CD4-positive, alpha-beta memory T cell (primary cell): ENCODE measurements at regions not wholly inside any gene's neighbourhood (a gene's known extent, or its start where the extent isn't known, plus 50 kb on each side); places are given as distances from the start of the nearest gene placed in this dataset.

Experiments
- CTCF ChIA-PET: fragments of 350-600 bp; sonication (Branson Sonifier 250); formaldehyde crosslinking; loops from one replicate; lab custom pipeline; 2021; ENCODE audit warnings: inconsistent platforms; ENCODE audit not compliant: partially characterized antibody; lab: Charles Lee
- POLR2A ChIA-PET: fragments of 350-600 bp; sonication (Branson Sonifier 250); formaldehyde crosslinking; loops from one replicate; lab custom pipeline; 2021; ENCODE audit not compliant: partially characterized antibody; lab: Charles Lee
- DNase-seq, 5 donors: peaks; one replicate each; pipeline versions ENCODE4 v3.0.0 to v3.0.0-alpha.2; 2020 to 2022; ENCODE audit warnings: mixed read lengths in 1 of 5
- H3K27ac ChIP-seq: one replicate; pipeline ENCODE4 v1.7.0; 2013; ENCODE audit warnings: low read depth, low read length
- H3K27me3 ChIP-seq: 2 replicates; pipeline ENCODE4 v1.7.0; 2013; ENCODE audit warnings: mild to moderate bottlenecking, low read length, moderate library complexity; ENCODE audit not compliant: insufficient read depth
- H3K36me3 ChIP-seq: 2 replicates; pipeline ENCODE4 v1.7.0; 2013; ENCODE audit warnings: mild to moderate bottlenecking, low read length, moderate library complexity; ENCODE audit not compliant: insufficient read depth
- H3K4me1 ChIP-seq: 2 replicates; pipeline ENCODE4 v1.7.0; 2013; ENCODE audit warnings: mild to moderate bottlenecking, low read length, moderate library complexity; ENCODE audit not compliant: insufficient read depth
- H3K4me3 ChIP-seq, 2 donors: one replicate each; pipeline ENCODE4 v1.7.0; 2013; ENCODE audit warnings: low read length in 2 of 2, mild to moderate bottlenecking in 1 of 2
- H3K9me3 ChIP-seq, 2 donors: one replicate each; pipeline ENCODE4 v1.7.0; 2013; ENCODE audit warnings: low read length in 2 of 2, control low read depth in 1 of 2; ENCODE audit not compliant: control insufficient read depth in 1 of 2
- H3K27ac Mint-ChIP-seq, 7 donors: one replicate each; pipeline ENCODE4 v1.8.0; 2020 to 2021; ENCODE audit warnings: mixed read lengths in 7 of 7, mild to moderate bottlenecking in 6 of 7, inconsistent platforms in 3 of 7, moderate library complexity in 3 of 7
- H3K27me3 Mint-ChIP-seq, 2 donors: one replicate each; pipeline ENCODE4 v1.8.0; 2020 to 2021; ENCODE audit warnings: mixed read lengths in 2 of 2
- H3K36me3 Mint-ChIP-seq, 2 donors: one replicate each; pipeline ENCODE4 v1.8.0; 2020 to 2021; ENCODE audit warnings: mixed read lengths in 2 of 2, inconsistent platforms in 1 of 2, mild to moderate bottlenecking in 1 of 2
- H3K4me1 Mint-ChIP-seq, 4 donors: one replicate each; pipeline ENCODE4 v1.8.0; 2020 to 2021; ENCODE audit warnings: mixed read lengths in 4 of 4, mild to moderate bottlenecking in 1 of 4
- H3K4me3 Mint-ChIP-seq, 8 donors: one replicate each; pipeline ENCODE4 v1.8.0; 2020 to 2021; ENCODE audit warnings: mixed read lengths in 8 of 8, mild to moderate bottlenecking in 7 of 8, moderate library complexity in 6 of 8, inconsistent platforms in 3 of 8
- H3K9me3 Mint-ChIP-seq, 8 donors: one replicate each; pipeline ENCODE4 v1.8.0; 2020 to 2021; ENCODE audit warnings: mixed read lengths in 8 of 8, mild to moderate bottlenecking in 5 of 8, inconsistent platforms in 3 of 8, moderate library complexity in 1 of 8
- intact Hi-C: fragments of 100-400 bp; cut with micrococcal nuclease; formaldehyde crosslinking; loops from one replicate; pipeline ENCODE4 v1.15.1; 2023

DNA sequence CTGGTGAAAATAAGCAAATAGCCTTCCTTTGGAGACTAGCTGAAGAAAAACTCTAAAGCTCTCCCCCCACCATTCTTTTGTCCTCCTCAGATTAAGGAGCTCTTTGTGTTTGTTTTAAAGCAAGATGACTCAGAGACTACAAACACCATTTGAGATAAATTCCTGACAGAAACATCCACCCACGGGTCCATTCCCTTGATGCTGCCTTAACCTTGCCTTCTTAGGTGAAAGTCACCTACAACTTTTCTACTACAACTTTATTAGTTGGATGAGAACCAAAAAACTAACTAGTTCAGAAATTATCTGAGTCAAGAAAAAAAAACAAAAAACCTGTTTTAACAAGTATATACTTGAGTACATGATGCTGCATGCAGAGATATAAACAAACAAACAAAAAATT is 831.1 kb downstream of the NR2F1-AS1 start:
- intact Hi-C loops = no loop called here
- Histone ChIP-seq H3K27me3 (no peaks in the 10 kb centered on the region), H3K4me3 (no peak overlapping the region), H3K27ac (no peak overlapping the region), H3K4me1 (no peaks in the 10 kb centered on the region), H3K36me3 (no peaks in the 10 kb centered on the region), H3K9me3 (no peaks in the 10 kb centered on the region)
- Mint-ChIP-seq H3K36me3 (no peaks in the 10 kb centered on the region), H3K9me3 (peaks cover 0 to 2% (median 0%) of the 10 kb centered on the region in 8 donors), H3K27me3 (no peaks in the 10 kb centered on the region), H3K27ac (no peak overlapping the region), H3K4me1 (no peaks in the 10 kb centered on the region), H3K4me3 (no peak overlapping the region)
- ChIA-PET POLR2A (no interaction called here), CTCF (no interaction called here)
- DNase-seq = no peak

DNA sequence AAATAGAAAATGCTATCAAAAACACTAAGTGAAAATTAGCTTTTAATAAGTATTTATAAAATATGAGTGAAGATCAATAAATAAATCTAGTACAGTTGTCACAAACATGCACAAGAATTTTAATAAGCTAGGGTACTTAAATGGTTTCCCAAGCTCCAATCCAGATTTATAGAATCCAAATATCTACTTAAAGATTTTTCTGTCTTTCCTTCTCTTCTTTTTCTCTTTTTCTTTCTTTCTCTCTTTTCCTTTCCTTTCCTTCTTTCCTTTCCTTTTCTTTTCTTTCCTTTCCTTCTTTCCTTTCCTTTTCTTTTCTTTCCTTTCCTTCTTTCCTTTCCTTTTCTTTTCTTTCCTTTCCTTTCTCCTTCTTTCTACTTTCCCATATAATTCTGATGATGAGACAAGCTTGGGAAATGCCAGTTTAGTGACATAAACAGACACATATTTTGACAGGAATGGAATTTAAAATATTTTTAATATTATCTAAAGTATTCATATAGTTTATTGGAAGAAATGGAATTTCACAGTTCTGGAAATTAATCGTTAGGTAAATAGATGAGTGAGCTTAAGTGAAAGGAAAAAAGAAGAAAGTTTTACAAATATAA is 832.8 kb downstream of the NR2F1-AS1 start:
- POLR2A ChIA-PET = no interaction called here
- Histone ChIP-seq H3K4me1 (no peaks in the 10 kb centered on the region), H3K9me3 (no peaks in the 10 kb centered on the region), H3K27ac (no peak overlapping the region), H3K4me3 (no peak overlapping the region), H3K27me3 (no peaks in the 10 kb centered on the region), H3K36me3 (no peaks in the 10 kb centered on the region)
- H3K4me1 Mint-ChIP-seq = no peaks in the 10 kb centered on the region
- no peaks in the 10 kb centered on the region for H3K9me3 Mint-ChIP-seq
- H3K27me3 Mint-ChIP-seq = no peaks in the 10 kb centered on the region
- CTCF ChIA-PET = no interaction called here
- DNase-seq = no peak
- no peak overlapping the region for H3K4me3 Mint-ChIP-seq
- no peak overlapping the region for H3K27ac Mint-ChIP-seq
- no peaks in the 10 kb centered on the region for H3K36me3 Mint-ChIP-seq
- intact Hi-C loops = no loop called here

DNA sequence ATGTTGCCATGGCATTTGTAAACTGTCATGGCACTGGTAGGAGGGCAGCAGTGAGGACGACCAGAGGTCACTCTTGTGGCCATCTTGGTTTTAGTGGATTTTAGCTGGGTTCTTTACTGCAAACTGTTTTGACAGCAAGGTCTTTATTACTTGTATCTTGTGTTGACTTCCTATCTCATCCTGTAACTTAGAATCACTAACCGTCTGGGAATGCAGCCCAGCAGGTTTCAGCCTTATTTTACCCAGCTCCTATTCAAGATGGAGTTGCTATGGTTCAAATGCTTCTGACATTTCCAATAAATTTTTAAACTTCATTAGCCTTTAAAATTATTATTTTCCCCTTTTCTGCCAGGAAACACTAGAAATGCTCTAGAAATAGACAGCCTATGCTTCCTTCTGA is 839.1 kb downstream of the NR2F1-AS1 start:
- Histone ChIP-seq H3K27ac (no peak overlapping the region), H3K4me3 (no peak overlapping the region), H3K36me3 (no peaks in the 10 kb centered on the region), H3K4me1 (no peaks in the 10 kb centered on the region), H3K27me3 (no peaks in the 10 kb centered on the region), H3K9me3 (no peaks in the 10 kb centered on the region)
- ChIA-PET POLR2A (no interaction called here), CTCF (no interaction called here)
- intact Hi-C loops = no loop called here
- DNase-seq = no peak
- Mint-ChIP-seq H3K27me3 (no peaks in the 10 kb centered on the region), H3K4me3 (no peak overlapping the region), H3K36me3 (no peaks in the 10 kb centered on the region), H3K9me3 (peaks cover 0 to 7% (median 1%) of the 10 kb centered on the region in 8 donors), H3K27ac (no peak overlapping the region), H3K4me1 (no peaks in the 10 kb centered on the region)

DNA sequence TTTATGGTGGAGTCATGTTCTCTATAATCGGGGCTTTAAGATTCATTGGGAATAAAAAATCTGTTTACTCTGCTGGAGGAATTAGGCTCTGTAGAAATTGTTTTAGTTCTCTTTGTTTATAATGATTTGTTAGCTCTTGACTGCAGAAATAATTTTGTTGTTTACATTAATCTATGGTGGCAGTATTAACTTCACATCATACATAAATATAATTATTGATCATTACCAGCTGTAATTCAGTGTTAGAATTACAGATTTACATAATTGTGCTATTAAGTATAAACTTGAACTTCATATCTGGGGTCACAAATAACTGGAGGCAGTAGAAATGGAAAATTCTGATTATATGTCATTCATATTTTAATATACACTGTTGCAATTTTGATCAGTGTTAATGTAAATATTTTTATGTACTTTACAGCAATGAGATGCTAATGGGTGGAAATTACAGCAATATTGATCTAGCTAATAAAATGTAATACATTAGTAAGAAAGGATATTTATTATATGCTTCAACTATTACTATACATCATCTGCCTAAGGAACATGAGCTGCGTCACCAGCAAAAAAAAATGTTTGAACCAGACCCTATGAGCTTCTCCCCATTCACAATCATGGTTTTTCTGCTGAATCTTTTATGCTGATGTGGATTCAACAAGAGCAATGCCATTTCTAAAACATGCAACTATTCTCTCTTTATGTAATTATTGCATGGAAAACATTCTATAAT is 846.6 kb downstream of the NR2F1-AS1 start:
- H3K36me3 ChIP-seq = no peaks in the 10 kb centered on the region
- H3K9me3 ChIP-seq = no peaks in the 10 kb centered on the region
- Mint-ChIP-seq H3K4me1 (no peaks in the 10 kb centered on the region), H3K27ac (no peak overlapping the region), H3K9me3 (peaks cover 0 to 8% (median 3%) of the 10 kb centered on the region in 8 donors), H3K4me3 (no peak overlapping the region), H3K27me3 (no peaks in the 10 kb centered on the region), H3K36me3 (no peaks in the 10 kb centered on the region)
- H3K27ac ChIP-seq = no peak overlapping the region
- DNase-seq = no peak
- ChIA-PET CTCF (no interaction called here), POLR2A (no interaction called here)
- intact Hi-C loops = no loop called here
- H3K27me3 ChIP-seq = no peaks in the 10 kb centered on the region
- H3K4me3 ChIP-seq = no peak overlapping the region
- no peaks in the 10 kb centered on the region for H3K4me1 ChIP-seq

DNA sequence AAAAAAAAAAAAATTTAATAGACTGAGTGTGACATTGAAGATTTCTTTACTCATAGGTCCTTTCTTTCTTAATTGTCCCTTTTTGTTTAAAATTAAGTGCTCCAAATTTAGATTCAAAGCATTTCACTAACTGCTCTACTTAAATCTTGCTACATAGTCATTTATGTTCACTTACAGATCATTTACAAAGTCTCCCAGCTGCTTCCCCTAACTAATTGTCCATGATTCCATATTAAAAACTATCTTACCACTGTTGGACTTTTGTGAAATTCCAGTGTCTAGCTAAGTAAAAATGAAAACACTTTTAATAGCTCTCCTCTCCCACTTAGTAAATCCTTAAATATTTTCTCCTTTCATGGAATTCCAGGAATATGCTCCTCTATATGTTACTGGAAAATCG is 850.5 kb downstream of the NR2F1-AS1 start:
- Mint-ChIP-seq H3K27me3 (no peaks in the 10 kb centered on the region), H3K9me3 (peaks cover 0 to 6% (median 1%) of the 10 kb centered on the region in 8 donors), H3K27ac (no peak overlapping the region), H3K4me1 (no peaks in the 10 kb centered on the region), H3K36me3 (no peaks in the 10 kb centered on the region), H3K4me3 (no peak overlapping the region)
- CTCF ChIA-PET = no interaction called here
- Histone ChIP-seq H3K36me3 (no peaks in the 10 kb centered on the region), H3K27me3 (no peaks in the 10 kb centered on the region), H3K4me3 (no peak overlapping the region), H3K4me1 (no peaks in the 10 kb centered on the region), H3K27ac (no peak overlapping the region), H3K9me3 (no peaks in the 10 kb centered on the region)
- POLR2A ChIA-PET = no interaction called here
- intact Hi-C loops = no loop called here
- no peak for DNase-seq

DNA sequence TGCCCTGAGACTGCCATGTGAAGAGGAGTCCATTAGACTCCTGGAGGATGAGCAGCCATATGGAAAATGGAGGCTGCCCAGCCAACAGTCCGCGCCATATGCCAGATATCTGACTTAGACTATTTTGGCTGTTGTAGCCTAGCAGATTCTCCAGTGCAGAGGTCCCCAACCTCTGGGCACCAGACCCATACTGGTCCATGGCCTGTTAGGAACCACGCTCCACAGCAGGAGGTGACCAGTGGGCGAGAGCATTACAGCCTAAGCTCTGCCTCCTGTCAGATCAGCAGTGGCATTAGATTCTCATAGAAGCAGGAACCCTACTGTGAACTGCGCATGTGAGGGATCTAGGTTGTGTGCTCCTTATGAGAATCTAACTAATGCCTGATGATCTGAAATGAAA is 851.9 kb downstream of the NR2F1-AS1 start:
- intact Hi-C loops = no loop called here
- no peaks in the 10 kb centered on the region for H3K4me1 ChIP-seq

DNA sequence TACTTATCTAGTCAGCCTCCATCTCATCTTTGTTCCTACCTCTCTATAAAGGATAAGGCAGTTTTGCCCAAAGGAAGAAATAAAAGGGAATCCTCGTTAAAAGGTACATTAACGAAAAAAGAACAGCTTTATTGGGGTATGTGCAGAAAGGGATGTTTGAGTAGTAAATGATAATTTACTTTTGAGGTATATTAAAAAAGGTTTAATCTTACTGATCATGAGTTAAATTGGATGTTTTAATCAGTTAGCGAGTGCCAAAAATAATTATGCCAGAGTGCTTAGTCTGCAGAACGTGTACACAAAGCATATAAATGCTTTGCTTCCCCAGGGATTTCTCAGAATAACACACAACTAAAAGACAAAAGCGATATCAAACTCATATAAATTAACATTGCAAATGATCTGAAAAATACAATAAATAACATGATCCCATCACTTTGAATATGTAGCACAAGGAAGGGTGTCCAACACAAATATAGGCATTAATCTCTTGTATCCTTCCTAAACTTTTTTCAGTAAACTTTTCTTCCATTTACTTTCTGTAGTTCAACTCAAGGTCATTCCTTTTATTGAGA is 865.0 kb downstream of the NR2F1-AS1 start:
- Mint-ChIP-seq H3K27me3 (no peaks in the 10 kb centered on the region), H3K4me3 (no peak overlapping the region), H3K36me3 (no peaks in the 10 kb centered on the region), H3K27ac (no peak overlapping the region), H3K4me1 (no peaks in the 10 kb centered on the region), H3K9me3 (peaks cover 0 to 2% (median 0%) of the 10 kb centered on the region in 8 donors)
- intact Hi-C loops = no loop called here
- H3K27me3 ChIP-seq = no peaks in the 10 kb centered on the region
- no peaks in the 10 kb centered on the region for H3K4me1 ChIP-seq
- POLR2A ChIA-PET = no interaction called here
- CTCF ChIA-PET = no interaction called here
- no peaks in the 10 kb centered on the region for H3K36me3 ChIP-seq
- DNase-seq = no peak
- H3K9me3 ChIP-seq = no peaks in the 10 kb centered on the region
- H3K4me3 ChIP-seq = no peak overlapping the region
- no peak overlapping the region for H3K27ac ChIP-seq

More for the DNA sequence above, 851.9 kb downstream of the NR2F1-AS1 start:
- H3K36me3 Mint-ChIP-seq = no peaks in the 10 kb centered on the region
- no peak overlapping the region for H3K4me3 Mint-ChIP-seq
- no peak overlapping the region for H3K27ac ChIP-seq
- CTCF ChIA-PET = no interaction called here
- H3K9me3 ChIP-seq = no peaks in the 10 kb centered on the region
- no peaks in the 10 kb centered on the region for H3K27me3 ChIP-seq
- POLR2A ChIA-PET = no interaction called here
- peaks cover 0 to 11% (median 2%) of the 10 kb centered on the region in 8 donors for H3K9me3 Mint-ChIP-seq
- H3K27me3 Mint-ChIP-seq = no peaks in the 10 kb centered on the region
- no peak overlapping the region for H3K4me3 ChIP-seq
- no peak overlapping the region for H3K27ac Mint-ChIP-seq
- no peaks in the 10 kb centered on the region for H3K36me3 ChIP-seq
- no peak for DNase-seq
- no peaks in the 10 kb centered on the region for H3K4me1 Mint-ChIP-seq
